GM12874 (cell line): ENCODE measurements at regions not wholly inside any gene's neighbourhood (a gene's known extent, or its start where the extent isn't known, plus 50 kb on each side); places are given as distances from the start of the nearest gene placed in this dataset.

Experiments
- CTCF ChIP-seq: IDR thresholded peaks from 2 replicates; pipeline ENCODE4 v1.5.1; 2011; ENCODE audit warnings: low read depth, mild to moderate bottlenecking, control low read depth, low read length, moderate library complexity; ENCODE audit not compliant: insufficient read depth

GRCh38 chr5:117088176-117088575, 513.6 kb upstream of the SEMA6A start:
- no peak for TF ChIP-seq CTCF

- TF ChIP-seq CTCF: no peak
These were observed 509.4 kb upstream of the SEMA6A start for GRCh38 chr5:117084067-117084466.

- TF ChIP-seq CTCF: no peak
These were observed 508.4 kb upstream of the SEMA6A start for GRCh38 chr5:117082977-117083376.

- peak; percentile 51; the same call in 1 of the 2 replicates for TF ChIP-seq CTCF
These were observed 502.5 kb upstream of the SEMA6A start for GRCh38 chr5:117077142-117077541.

- no peak for TF ChIP-seq CTCF
These were observed 497.8 kb upstream of the SEMA6A start for GRCh38 chr5:117072439-117072838.

GRCh38 chr5:117065800-117066199, 491.2 kb upstream of the SEMA6A start:
- no peak for TF ChIP-seq CTCF

- TF ChIP-seq CTCF: no peak
These were observed 490.5 kb upstream of the SEMA6A start for GRCh38 chr5:117065161-117065560.

GRCh38 chr5:117060099-117060498, 485.5 kb upstream of the SEMA6A start:
- no peak for TF ChIP-seq CTCF
